PC-3 (cell line): ENCODE measurements at regions not wholly inside any gene's neighbourhood (a gene's known extent, or its start where the extent isn't known, plus 50 kb on each side); places are given as distances from the start of the nearest gene placed in this dataset.
A peak's percentile ranks its signal among the peaks of the same experiment; 100 is the strongest.

ENCODE experiments used
- ATAC-seq: fragments of 200-7000 bp; cut with Tn5 transposase; 2 replicates; pipeline ENCODE4 v1.9.1; 2020; ENCODE audit warnings: mild to moderate bottlenecking, moderate library complexity
- BruUV-seq: library from RNA; stranded (reverse); fragments of 400-500 nt; replicated peaks from 2 replicates; lab custom pipeline; 2021; lab: Mats Ljungman, UMichigan
- CTCF ChIA-PET: fragments of 300-600 bp; sonication (Branson Sonifier 250); formaldehyde crosslinking; loops from one replicate; lab custom pipeline; 2022; ENCODE audit warnings: antibody characterized with exemption; lab: Charles Lee
- POLR2A ChIA-PET: fragments of 300-600 bp; sonication (Branson Sonifier 250); formaldehyde crosslinking; loops from one replicate; lab custom pipeline; 2022; ENCODE audit warnings: antibody characterized with exemption; ENCODE audit not compliant: unreplicated experiment; lab: Charles Lee
- DNase-seq: peaks from one replicate; pipeline ENCODE4 v3.0.0-alpha.2; 2015
- H2AFZ ChIP-seq: fragments of 300-600 bp; sonication (generic); 2 replicates; pipeline ENCODE4 v1.6.0; 2016; ENCODE audit warnings: antibody characterized with exemption, low read length
- H3F3A ChIP-seq: fragments of 300-600 bp; sonication (generic); one replicate; pipeline ENCODE4 v1.6.0; 2017; ENCODE audit warnings: antibody characterized with exemption, low read length, control low read depth, mild to moderate bottlenecking; ENCODE audit not compliant: unreplicated experiment
- H3K27ac ChIP-seq: fragments of 300-600 bp; sonication (generic); 2 replicates; pipeline ENCODE4 v1.5.1; 2016; ENCODE audit warnings: mild to moderate bottlenecking, low read length
- H3K27me3 ChIP-seq: fragments of 300-600 bp; sonication (generic); 2 replicates; pipeline ENCODE4 v1.6.1; 2016; ENCODE audit warnings: low read length, mixed read lengths
- H3K36me3 ChIP-seq: fragments of 300-600 bp; sonication (generic); 2 replicates; pipeline ENCODE4 v1.6.1; 2016; ENCODE audit warnings: low read depth, mixed run types, low read length, mixed read lengths
- H3K4me1 ChIP-seq: fragments of 300-600 bp; sonication (generic); 2 replicates; pipeline ENCODE4 v1.5.1; 2016; ENCODE audit warnings: low read length; ENCODE audit not compliant: insufficient read depth
- H3K4me2 ChIP-seq: fragments of 300-600 bp; sonication (generic); 2 replicates; pipeline ENCODE4 v1.6.0; 2016; ENCODE audit warnings: low read length
- H3K4me3 ChIP-seq: fragments of 300-600 bp; sonication (generic); 2 replicates; pipeline ENCODE4 v1.5.1; 2016; ENCODE audit warnings: mild to moderate bottlenecking, low read length, mixed read lengths
- H3K79me2 ChIP-seq: fragments of 300-600 bp; sonication (generic); 2 replicates; pipeline ENCODE4 v1.6.1; 2017; ENCODE audit warnings: low read length, mixed read lengths
- H3K9ac ChIP-seq: fragments of 300-600 bp; sonication (generic); 2 replicates; pipeline ENCODE4 v1.6.0; 2016; ENCODE audit warnings: mild to moderate bottlenecking, low read length
- H3K9me2 ChIP-seq: fragments of 300-600 bp; sonication (generic); replicated peaks from 2 replicates; pipeline ENCODE4 v1.6.1; 2016; ENCODE audit warnings: mixed run types, low read length, mixed read lengths
- H3K9me3 ChIP-seq: fragments of 300-600 bp; sonication (generic); 2 replicates; pipeline ENCODE4 v1.6.1; 2016; ENCODE audit warnings: low read length, mixed read lengths
- H4K20me1 ChIP-seq: fragments of 300-600 bp; sonication (generic); 2 replicates; pipeline ENCODE4 v1.6.1; 2016; ENCODE audit warnings: low read length, mixed read lengths
- CTCF ChIP-seq: fragments of 300-600 bp; sonication (generic); conservative IDR thresholded peaks from 2 replicates; pipeline ENCODE4 v1.5.1; 2017; ENCODE audit warnings: antibody characterized with exemption, low read depth, mild to moderate bottlenecking, low read length
- EZH2 ChIP-seq: fragments of 300-600 bp; sonication (generic); IDR thresholded peaks from one replicate; pipeline ENCODE4 v1.6.1; 2017; ENCODE audit warnings: antibody characterized with exemption, mild to moderate bottlenecking, low read length; ENCODE audit not compliant: unreplicated experiment
- EZH2phosphoT487 ChIP-seq: fragments of 300-600 bp; sonication (generic); IDR thresholded peaks from 2 replicates; pipeline ENCODE4 v1.6.1; 2018; ENCODE audit warnings: mild to moderate bottlenecking, antibody characterized with exemption, low read length, borderline replicate concordance
- intact Hi-C: fragments of 100-400 bp; cut with micrococcal nuclease; formaldehyde crosslinking; loops from 2 replicates; pipeline ENCODE4 v1.9.0; 2023

- Histone ChIP-seq H3K4me2 (no peak overlapping the region), H4K20me1 (no peaks in the 10 kb centered on the region), H3K9ac (no peak overlapping the region), H3K79me2 (no peaks in the 10 kb centered on the region), H3K27me3 (0 out of 2 replicates have a peak, but pooled peaks cover 7% of the 10 kb centered on the region), H3K9me3 (no peaks in the 10 kb centered on the region), H3K4me3 (no peak overlapping the region), H3K27ac (no peak overlapping the region), H3F3A (no peaks in the 10 kb centered on the region), H3K4me1 (no peaks in the 10 kb centered on the region), H2AFZ (no peak overlapping the region), H3K9me2 (no peaks in the 10 kb centered on the region), H3K36me3 (no peaks in the 10 kb centered on the region)
- no peak for DNase-seq
- CTCF ChIA-PET = no interaction called here
- no TSS peak for BruUV-seq
- intact Hi-C loops = no loop called here
- TF ChIP-seq EZH2 = no peak
- TF ChIP-seq EZH2phosphoT487 = no peak
- no peak for TF ChIP-seq CTCF
- ATAC-seq = no peak
- POLR2A ChIA-PET = no interaction called here
Measured at GRCh38 chr4:75306506-75306905, 207.7 kb downstream of the RCHY1 start.

- no peak for TF ChIP-seq EZH2
- no peak for TF ChIP-seq CTCF
- no peak for TF ChIP-seq EZH2phosphoT487
- ATAC-seq (no peak), DNase-seq (no peak)
- H4K20me1 ChIP-seq = no peaks in the 10 kb centered on the region
- H3K9me3 ChIP-seq = no peaks in the 10 kb centered on the region
- no peak overlapping the region for H2AFZ ChIP-seq
- H3K4me1 ChIP-seq = no peaks in the 10 kb centered on the region
- CTCF ChIA-PET = no interaction called here
- no TSS peak for BruUV-seq
- no peaks in the 10 kb centered on the region for H3K36me3 ChIP-seq
- intact Hi-C loops = no loop called here
- no peak overlapping the region for H3K4me2 ChIP-seq
- 0 out of 2 replicates have a peak, but pooled peaks cover 7% of the 10 kb centered on the region for H3K27me3 ChIP-seq
- no peak overlapping the region for H3K4me3 ChIP-seq
- H3K9ac ChIP-seq = no peak overlapping the region
- no peak overlapping the region for H3K27ac ChIP-seq
- no peaks in the 10 kb centered on the region for H3F3A ChIP-seq
- no peaks in the 10 kb centered on the region for H3K9me2 ChIP-seq
- H3K79me2 ChIP-seq = no peaks in the 10 kb centered on the region
- POLR2A ChIA-PET = no interaction called here
Measured at GRCh38 chr4:75302648-75303047, 211.6 kb downstream of the RCHY1 start.

DNA sequence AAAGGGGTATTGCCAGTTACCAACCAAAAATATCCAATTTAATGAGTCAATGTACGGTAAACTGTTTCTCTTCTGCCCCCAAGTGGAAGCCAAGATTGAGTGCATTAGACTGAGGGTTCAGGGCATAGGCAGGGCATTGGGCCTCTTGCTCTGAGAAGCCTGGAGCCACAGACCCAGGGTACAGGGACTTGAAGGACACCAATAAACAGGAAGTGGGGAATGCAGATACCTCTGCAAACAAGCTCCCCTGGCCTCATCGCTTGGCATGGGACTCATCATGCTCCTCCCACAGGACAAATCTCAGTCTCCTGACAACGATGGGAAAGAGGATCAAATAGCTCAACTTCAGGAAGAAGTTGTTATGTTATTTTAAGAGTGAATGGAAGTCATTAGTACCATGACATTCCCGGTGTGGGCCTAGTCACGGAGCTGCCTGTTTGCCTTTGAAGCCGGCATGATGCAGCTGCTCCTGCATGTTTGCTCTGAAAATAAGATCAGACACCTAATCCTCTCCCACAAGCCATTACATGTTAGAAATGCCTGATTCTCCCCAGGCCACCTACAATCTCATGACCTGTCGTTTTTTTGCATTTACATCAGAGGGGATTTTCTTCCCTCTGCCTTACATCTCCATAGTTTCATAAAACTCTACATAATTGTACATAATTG is 224.2 kb downstream of the RCHY1 start:
- no TSS peak for BruUV-seq
- TF ChIP-seq EZH2 (no peak), CTCF (peak; percentile 66)
- Histone ChIP-seq H3F3A (no peaks in the 10 kb centered on the region), H3K9me2 (no peaks in the 10 kb centered on the region), H3K27ac (no peak overlapping the region), H4K20me1 (no peaks in the 10 kb centered on the region), H3K4me1 (no peaks in the 10 kb centered on the region), H3K9ac (no peak overlapping the region), H3K4me3 (no peak overlapping the region), H3K4me2 (no peak overlapping the region), H2AFZ (no peak overlapping the region), H3K9me3 (no peaks in the 10 kb centered on the region), H3K36me3 (no peaks in the 10 kb centered on the region), H3K27me3 (no peaks in the 10 kb centered on the region), H3K79me2 (no peaks in the 10 kb centered on the region)
- intact Hi-C loops = loop anchor here (5.0 kb wide), 1 partner anchor 358 kb away; the partner anchor contains the start of gene PARM1
- peak; percentile 52 for DNase-seq
- peak; percentile 35; the same call in 1 of the 2 replicates for ATAC-seq
- POLR2A ChIA-PET = no interaction called here
- CTCF ChIA-PET = no interaction called here
